ENCODE measurements at regions not wholly inside any gene's neighbourhood (a gene's known extent, or its start where the extent isn't known, plus 50 kb on each side); places are given as distances from the start of the nearest gene placed in this dataset.

GRCh38 chr18:70827632-70828031, 538.8 kb downstream of the SOCS6 start:
- no peak for DNase-seq (ENCODE audit: low read depth, low spot score)
- Histone ChIP-seq H3K4me1 (ENCODE audit: control insufficient read depth, insufficient read depth, low read length) (no peaks in the 10 kb centered on the region), H3K9me3 (ENCODE audit: control insufficient read depth, insufficient read depth, low read depth, low read length) (no peaks in the 10 kb centered on the region), H3K36me3 (ENCODE audit: control insufficient read depth, insufficient read depth, low read length) (no peaks in the 10 kb centered on the region), H3K4me3 (ENCODE audit: low read depth in 2 of 2, low read length in 2 of 2) (no peak overlapping the region), H3K27ac (ENCODE audit: low read length) (no peak overlapping the region), H3K27me3 (ENCODE audit: control insufficient read depth, insufficient read depth, low read length) (no peaks in the 10 kb centered on the region)
- in situ Hi-C loops (cut with HindIII; ENCODE audit: low pct_unique_long_range_greater_than_20kb, low sequenced_read_pairs), result no loop called here
- no TSS peak for BruUV-seq (replicated peaks)
- no peak for ATAC-seq
- TF ChIP-seq REST (IDR thresholded peaks at IDR 0.05; ENCODE audit: insufficient read depth in 1 of 2, low read depth in 2 of 2, low read length in 1 of 2), result no peak
- TF ChIP-seq, protein P1, sequence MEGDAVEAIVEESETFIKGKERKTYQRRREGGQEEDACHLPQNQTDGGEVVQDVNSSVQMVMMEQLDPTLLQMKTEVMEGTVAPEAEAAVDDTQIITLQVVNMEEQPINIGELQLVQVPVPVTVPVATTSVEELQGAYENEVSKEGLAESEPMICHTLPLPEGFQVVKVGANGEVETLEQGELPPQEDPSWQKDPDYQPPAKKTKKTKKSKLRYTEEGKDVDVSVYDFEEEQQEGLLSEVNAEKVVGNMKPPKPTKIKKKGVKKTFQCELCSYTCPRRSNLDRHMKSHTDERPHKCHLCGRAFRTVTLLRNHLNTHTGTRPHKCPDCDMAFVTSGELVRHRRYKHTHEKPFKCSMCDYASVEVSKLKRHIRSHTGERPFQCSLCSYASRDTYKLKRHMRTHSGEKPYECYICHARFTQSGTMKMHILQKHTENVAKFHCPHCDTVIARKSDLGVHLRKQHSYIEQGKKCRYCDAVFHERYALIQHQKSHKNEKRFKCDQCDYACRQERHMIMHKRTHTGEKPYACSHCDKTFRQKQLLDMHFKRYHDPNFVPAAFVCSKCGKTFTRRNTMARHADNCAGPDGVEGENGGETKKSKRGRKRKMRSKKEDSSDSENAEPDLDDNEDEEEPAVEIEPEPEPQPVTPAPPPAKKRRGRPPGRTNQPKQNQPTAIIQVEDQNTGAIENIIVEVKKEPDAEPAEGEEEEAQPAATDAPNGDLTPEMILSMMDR (IDR thresholded peaks at IDR 0.05), result no peak
- no peak for TF ChIP-seq SIN3A (IDR thresholded peaks at IDR 0.05; ENCODE audit: borderline replicate concordance, insufficient read depth, low read depth, low read length)
- no peak for TF ChIP-seq POLR2AphosphoS5 (IDR thresholded peaks at IDR 0.05; ENCODE audit: low read depth, low read length)
- no peak for TF ChIP-seq TCF7L2 (IDR thresholded peaks at IDR 0.05; ENCODE audit: low read depth, low read length)
- POLR2A ChIA-PET, result no interaction called here
- intact Hi-C loops (cut with micrococcal nuclease; ENCODE audit: unreplicated experiment), result no loop called here
- CTCF ChIA-PET, result no interaction called here

- BruUV-seq (replicated peaks), result no TSS peak
- Histone ChIP-seq H3K27ac (ENCODE audit: low read length) (no peak overlapping the region), H3K4me3 (ENCODE audit: low read depth in 2 of 2, low read length in 2 of 2) (no peak overlapping the region), H3K9me3 (ENCODE audit: control insufficient read depth, insufficient read depth, low read depth, low read length) (no peaks in the 10 kb centered on the region), H3K36me3 (ENCODE audit: control insufficient read depth, insufficient read depth, low read length) (no peaks in the 10 kb centered on the region), H3K4me1 (ENCODE audit: control insufficient read depth, insufficient read depth, low read length) (no peaks in the 10 kb centered on the region), H3K27me3 (ENCODE audit: control insufficient read depth, insufficient read depth, low read length) (no peaks in the 10 kb centered on the region)
- intact Hi-C loops (cut with micrococcal nuclease; ENCODE audit: unreplicated experiment), result no loop called here
- in situ Hi-C loops (cut with HindIII; ENCODE audit: low pct_unique_long_range_greater_than_20kb, low sequenced_read_pairs), result no loop called here
- TF ChIP-seq, protein P1 (IDR thresholded peaks at IDR 0.05), result no peak
- TF ChIP-seq TCF7L2 (IDR thresholded peaks at IDR 0.05; ENCODE audit: low read depth, low read length) (no peak), SIN3A (IDR thresholded peaks at IDR 0.05; ENCODE audit: borderline replicate concordance, insufficient read depth, low read depth, low read length) (no peak), REST (IDR thresholded peaks at IDR 0.05; ENCODE audit: insufficient read depth in 1 of 2, low read depth in 2 of 2, low read length in 1 of 2) (no peak), POLR2AphosphoS5 (IDR thresholded peaks at IDR 0.05; ENCODE audit: low read depth, low read length) (no peak)
- CTCF ChIA-PET, result no interaction called here
- DNase-seq (ENCODE audit: low read depth, low spot score) (no peak), ATAC-seq (no peak)
- POLR2A ChIA-PET, result no interaction called here
These were observed 537.7 kb downstream of the SOCS6 start for GRCh38 chr18:70826571-70826970.
